Osteoblast (primary cell): ENCODE measurements at regions not wholly inside any gene's neighbourhood (a gene's known extent, or its start where the extent isn't known, plus 50 kb on each side); places are given as distances from the start of the nearest gene placed in this dataset. TPM values are rescaled to one million over a fixed set of nuclear protein-coding genes. Genes with fewer than 3 reads are reported as not detected.

Experiments
- DNase-seq: peaks from one replicate; pipeline ENCODE4 v3.0.0; 2011; ENCODE audit warnings: low spot score, mixed read lengths; ENCODE audit not compliant: insufficient read length; ENCODE audit errors: missing footprints
- H2AFZ ChIP-seq: 2 replicates; pipeline ENCODE4 v1.6.0; 2011; ENCODE audit warnings: mild to moderate bottlenecking, low read length
- H3K27ac ChIP-seq: 2 replicates; pipeline ENCODE4 v1.5.1; 2011; ENCODE audit warnings: mild to moderate bottlenecking, low read depth, low read length, moderate library complexity
- H3K27me3 ChIP-seq: 2 replicates; pipeline ENCODE4 v1.6.0; 2012; ENCODE audit warnings: mild to moderate bottlenecking, control low read depth, inconsistent platforms, low read length, moderate library complexity; ENCODE audit not compliant: insufficient read depth
- H3K36me3 ChIP-seq: 2 replicates; pipeline ENCODE4 v1.5.1; 2011; ENCODE audit warnings: mild to moderate bottlenecking, low read length, control low read depth, moderate library complexity; ENCODE audit not compliant: insufficient read depth
- H3K4me1 ChIP-seq: 2 replicates; pipeline ENCODE4 v1.5.1; 2011; ENCODE audit warnings: mild to moderate bottlenecking, low read length, control low read depth, moderate library complexity; ENCODE audit not compliant: insufficient read depth
- H3K4me2 ChIP-seq: 2 replicates; pipeline ENCODE4 v1.6.0; 2011; ENCODE audit warnings: mild to moderate bottlenecking, low read length; ENCODE audit not compliant: insufficient read depth
- H3K4me3 ChIP-seq: fragments of 200-600 bp; sonication (generic); 3 replicates; pipeline ENCODE4 v1.5.1; 2012; ENCODE audit warnings: mild to moderate bottlenecking, low read length, inconsistent platforms; ENCODE audit not compliant: insufficient read depth
- H3K79me2 ChIP-seq: 2 replicates; pipeline ENCODE4 v1.6.0; 2012; ENCODE audit warnings: mild to moderate bottlenecking, low read length, control low read depth, inconsistent platforms; ENCODE audit not compliant: insufficient read depth
- H3K9me3 ChIP-seq: 2 replicates; pipeline ENCODE4 v1.5.1; 2011; ENCODE audit warnings: low read depth, low read length, control low read depth
- H4K20me1 ChIP-seq: 2 replicates; pipeline ENCODE4 v1.6.0; 2012; ENCODE audit warnings: mild to moderate bottlenecking, low read length, control low read depth; ENCODE audit not compliant: insufficient read depth
- small RNA-seq: library from RNA; depleted of rRNA; stranded (forward); fragments of <200 nt; gene quantifications from one replicate; pipeline ENCODE3, GENCODE V24; 2012
- TF ChIP-seq, protein P1 (sequence below): IDR thresholded peaks from 2 replicates; pipeline ENCODE4 v1.5.1; 2011; ENCODE audit warnings: mild to moderate bottlenecking, low read depth, low read length, moderate library complexity; ENCODE audit errors: extremely low read depth

DNA sequence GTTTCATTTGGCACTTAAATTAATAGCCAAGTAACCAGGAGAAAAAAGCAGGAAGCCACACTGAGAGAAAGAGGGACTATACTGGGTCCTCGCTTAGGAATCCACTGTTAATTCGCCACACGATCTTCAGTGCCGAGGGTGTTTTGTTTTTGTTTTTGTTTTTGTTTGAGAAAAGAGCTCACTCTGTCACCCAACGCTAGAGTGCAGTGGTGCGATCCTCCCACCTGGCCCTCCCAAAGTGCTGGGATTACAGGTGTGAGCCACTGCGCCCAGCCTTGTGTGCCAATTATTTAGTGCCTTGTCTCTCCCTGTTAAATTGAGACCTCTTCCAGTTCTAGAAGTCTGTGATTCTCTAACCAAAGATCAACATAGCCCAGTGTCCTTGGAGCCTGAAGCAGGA is 53.8 kb upstream of the TPM1 start:
- Histone ChIP-seq H4K20me1 (no peaks in the 10 kb centered on the region), H3K4me3 (no peak overlapping the region), H3K4me2 (no peak overlapping the region), H3K79me2 (no peaks in the 10 kb centered on the region), H3K36me3 (no peaks in the 10 kb centered on the region), H3K27ac (no peak overlapping the region), H3K4me1 (peaks cover 19% of the 10 kb centered on the region), H3K27me3 (no peaks in the 10 kb centered on the region), H3K9me3 (no peaks in the 10 kb centered on the region), H2AFZ (no peak overlapping the region)
- no peak for DNase-seq
- TF ChIP-seq, protein P1, sequence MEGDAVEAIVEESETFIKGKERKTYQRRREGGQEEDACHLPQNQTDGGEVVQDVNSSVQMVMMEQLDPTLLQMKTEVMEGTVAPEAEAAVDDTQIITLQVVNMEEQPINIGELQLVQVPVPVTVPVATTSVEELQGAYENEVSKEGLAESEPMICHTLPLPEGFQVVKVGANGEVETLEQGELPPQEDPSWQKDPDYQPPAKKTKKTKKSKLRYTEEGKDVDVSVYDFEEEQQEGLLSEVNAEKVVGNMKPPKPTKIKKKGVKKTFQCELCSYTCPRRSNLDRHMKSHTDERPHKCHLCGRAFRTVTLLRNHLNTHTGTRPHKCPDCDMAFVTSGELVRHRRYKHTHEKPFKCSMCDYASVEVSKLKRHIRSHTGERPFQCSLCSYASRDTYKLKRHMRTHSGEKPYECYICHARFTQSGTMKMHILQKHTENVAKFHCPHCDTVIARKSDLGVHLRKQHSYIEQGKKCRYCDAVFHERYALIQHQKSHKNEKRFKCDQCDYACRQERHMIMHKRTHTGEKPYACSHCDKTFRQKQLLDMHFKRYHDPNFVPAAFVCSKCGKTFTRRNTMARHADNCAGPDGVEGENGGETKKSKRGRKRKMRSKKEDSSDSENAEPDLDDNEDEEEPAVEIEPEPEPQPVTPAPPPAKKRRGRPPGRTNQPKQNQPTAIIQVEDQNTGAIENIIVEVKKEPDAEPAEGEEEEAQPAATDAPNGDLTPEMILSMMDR: no peak

DNA sequence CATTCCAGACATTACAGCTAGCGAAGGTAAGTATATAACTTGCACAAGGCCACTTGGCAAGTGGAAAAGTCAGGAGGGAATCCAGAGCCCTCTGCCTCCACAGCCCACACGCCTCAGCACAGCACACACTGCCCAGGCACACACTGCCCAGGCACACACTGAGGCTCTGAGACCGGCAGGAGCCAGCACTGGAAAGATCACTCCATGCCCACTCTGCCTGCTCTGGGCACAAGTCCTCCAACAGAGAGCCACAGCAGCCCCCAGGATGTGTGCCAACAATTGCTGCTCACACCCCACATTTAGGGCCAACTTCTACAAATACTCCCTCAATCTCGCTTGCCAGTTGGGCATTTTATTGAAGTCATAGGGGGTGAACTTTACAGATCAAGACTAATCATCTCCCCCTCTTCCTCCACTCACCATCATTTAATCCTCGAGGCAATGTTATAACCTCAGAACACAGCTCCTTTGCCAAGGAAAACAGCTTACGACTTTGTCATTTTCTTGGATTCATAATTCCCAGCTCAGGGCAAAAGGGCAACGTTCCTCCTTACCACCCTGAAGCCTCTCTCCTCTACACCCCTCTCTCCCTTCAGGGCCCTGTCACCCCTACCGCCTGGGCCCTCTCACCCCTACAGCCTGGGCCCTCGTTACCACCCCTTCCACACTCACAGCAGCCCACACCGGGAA is 53.0 kb upstream of the TPM1 start:
- Histone ChIP-seq H3K9me3 (no peaks in the 10 kb centered on the region), H3K4me1 (peaks cover 23% of the 10 kb centered on the region), H3K27me3 (no peaks in the 10 kb centered on the region), H3K4me2 (peak overlapping the region; percentile 67), H4K20me1 (no peaks in the 10 kb centered on the region), H2AFZ (peak overlapping the region; percentile 66), H3K4me3 (peak overlapping the region; percentile 34), H3K27ac (peak overlapping the region; percentile 47), H3K36me3 (no peaks in the 10 kb centered on the region), H3K79me2 (no peaks in the 10 kb centered on the region)
- peak; percentile 71 for DNase-seq
- TF ChIP-seq, protein P1: no peak

DNA sequence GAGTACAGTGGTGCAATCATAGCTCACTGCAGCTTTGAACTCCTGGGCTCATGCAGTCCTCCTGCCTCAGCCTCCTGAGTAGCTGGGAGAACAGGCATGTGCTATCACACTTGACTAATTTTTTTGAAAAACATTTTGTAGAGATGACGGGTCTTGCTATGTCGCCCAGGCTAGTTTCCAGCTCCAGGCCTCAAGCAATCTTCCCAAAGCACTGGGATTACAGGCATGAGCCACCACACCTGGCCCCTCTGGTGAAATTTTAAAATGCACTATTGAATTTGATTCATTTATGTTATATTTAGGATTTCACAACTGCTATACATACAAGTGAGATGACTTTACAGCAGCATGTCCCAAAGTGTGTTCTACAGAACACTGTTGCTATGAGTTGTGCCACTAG is 50.8 kb upstream of the TPM1 start:
- TF ChIP-seq, protein P1: no peak
- no peak for DNase-seq
- Histone ChIP-seq H3K27ac (no peak overlapping the region), H3K9me3 (no peaks in the 10 kb centered on the region), H4K20me1 (no peaks in the 10 kb centered on the region), H3K79me2 (no peaks in the 10 kb centered on the region), H3K4me2 (no peak overlapping the region), H2AFZ (no peak overlapping the region), H3K27me3 (no peaks in the 10 kb centered on the region), H3K36me3 (no peaks in the 10 kb centered on the region), H3K4me1 (peaks cover 24% of the 10 kb centered on the region), H3K4me3 (no peak overlapping the region)

DNA sequence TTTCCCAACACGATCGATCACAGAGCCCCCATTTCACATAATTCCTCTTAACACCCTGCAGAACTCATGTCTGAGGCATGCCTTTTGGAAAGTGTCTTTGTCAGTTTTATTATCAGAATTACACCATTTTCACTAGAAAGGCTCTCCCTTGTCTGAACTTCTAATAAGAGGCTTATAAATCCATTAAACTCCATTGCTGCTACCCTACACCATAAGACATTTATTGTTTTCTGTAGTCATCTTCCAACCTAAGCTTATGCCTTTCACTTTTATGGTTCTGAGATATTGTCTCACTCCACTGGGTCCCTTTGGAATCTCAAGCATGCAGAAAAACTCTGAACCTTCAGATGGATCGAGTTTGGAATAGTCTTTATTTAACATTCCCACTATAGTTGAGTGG is 50.2 kb upstream of the TPM1 start:
- Histone ChIP-seq H4K20me1 (no peaks in the 10 kb centered on the region), H3K4me1 (peaks cover 24% of the 10 kb centered on the region), H3K36me3 (no peaks in the 10 kb centered on the region), H3K27ac (no peak overlapping the region), H3K4me3 (no peak overlapping the region), H2AFZ (no peak overlapping the region), H3K79me2 (no peaks in the 10 kb centered on the region), H3K4me2 (no peak overlapping the region), H3K27me3 (no peaks in the 10 kb centered on the region), H3K9me3 (no peaks in the 10 kb centered on the region)
- TF ChIP-seq, protein P1: no peak
- DNase-seq: no peak

Small RNAs in the stretch of these regions (small RNA-seq; reads per million reads assigned to genes)
- 331 reads per million, percentile 98 among the genes with 10 or more reads in this experiment for gene MIR190A
- gene MIR6085: not detected
- gene MIR8067: not detected
- not detected for gene RF00017
